SK-N-DZ (cell line): ENCODE measurements at regions not wholly inside any gene's neighbourhood (a gene's known extent, or its start where the extent isn't known, plus 50 kb on each side); places are given as distances from the start of the nearest gene placed in this dataset.
A peak's percentile ranks its signal among the peaks of the same experiment; 100 is the strongest.

Experiments used
- DNase-seq: peaks from one replicate; pipeline ENCODE4 v3.0.0-alpha.2; 2015; ENCODE audit warnings: low spot score

DNA sequence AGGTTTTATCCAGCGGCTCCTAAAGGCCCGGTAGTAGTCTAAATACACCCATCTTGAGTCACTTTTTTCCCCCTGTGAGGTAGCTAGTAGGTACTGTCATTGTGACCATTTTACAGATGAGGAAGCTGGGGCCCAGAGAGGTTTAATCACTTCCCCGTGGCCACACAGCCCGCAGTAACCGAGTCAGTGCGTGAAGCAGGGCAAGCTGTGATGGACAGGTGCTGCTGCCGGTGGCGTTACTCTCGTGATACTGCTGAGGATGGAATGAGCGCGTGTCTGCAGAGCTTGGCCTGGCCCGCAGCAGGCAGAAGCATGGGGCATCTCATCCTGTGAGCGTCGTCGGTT lies 226.3 kb upstream of the CIBAR2 start:
- no peak for DNase-seq

DNA sequence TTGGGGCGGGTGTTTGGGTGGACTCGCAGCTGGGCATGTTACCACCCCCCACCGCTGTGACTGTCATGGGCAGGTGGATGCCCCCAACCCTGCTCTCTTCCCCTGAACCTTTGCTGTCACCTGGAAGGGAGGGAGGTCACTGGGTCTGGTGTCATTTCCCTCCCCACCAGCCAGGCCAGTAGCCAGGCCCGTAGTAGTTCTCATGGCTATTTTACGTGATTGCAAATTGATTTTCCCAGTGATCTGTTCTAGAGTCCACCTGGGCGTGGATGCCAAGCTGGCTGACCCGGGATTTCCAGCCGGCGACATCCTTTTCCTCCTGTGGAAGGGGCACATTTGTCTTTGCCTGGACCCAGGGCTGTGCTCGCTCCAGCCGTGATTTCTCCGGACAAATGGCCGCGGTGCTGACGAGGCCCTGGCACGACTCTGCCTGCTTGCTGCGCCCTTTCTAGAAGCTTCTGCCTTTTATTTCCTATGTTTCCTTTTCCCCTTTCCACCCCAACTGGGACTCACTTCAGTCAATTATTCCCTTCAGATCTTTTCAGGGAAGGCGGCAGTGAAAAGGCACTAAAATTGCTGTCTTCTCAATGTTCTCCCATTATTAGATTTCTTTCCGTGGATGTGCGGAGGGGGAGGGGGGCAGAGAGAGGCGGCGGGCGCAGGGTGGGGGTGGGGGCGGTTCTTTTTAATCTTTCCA lies 226.9 kb upstream of the CIBAR2 start:
- DNase-seq, result no peak

DNA sequence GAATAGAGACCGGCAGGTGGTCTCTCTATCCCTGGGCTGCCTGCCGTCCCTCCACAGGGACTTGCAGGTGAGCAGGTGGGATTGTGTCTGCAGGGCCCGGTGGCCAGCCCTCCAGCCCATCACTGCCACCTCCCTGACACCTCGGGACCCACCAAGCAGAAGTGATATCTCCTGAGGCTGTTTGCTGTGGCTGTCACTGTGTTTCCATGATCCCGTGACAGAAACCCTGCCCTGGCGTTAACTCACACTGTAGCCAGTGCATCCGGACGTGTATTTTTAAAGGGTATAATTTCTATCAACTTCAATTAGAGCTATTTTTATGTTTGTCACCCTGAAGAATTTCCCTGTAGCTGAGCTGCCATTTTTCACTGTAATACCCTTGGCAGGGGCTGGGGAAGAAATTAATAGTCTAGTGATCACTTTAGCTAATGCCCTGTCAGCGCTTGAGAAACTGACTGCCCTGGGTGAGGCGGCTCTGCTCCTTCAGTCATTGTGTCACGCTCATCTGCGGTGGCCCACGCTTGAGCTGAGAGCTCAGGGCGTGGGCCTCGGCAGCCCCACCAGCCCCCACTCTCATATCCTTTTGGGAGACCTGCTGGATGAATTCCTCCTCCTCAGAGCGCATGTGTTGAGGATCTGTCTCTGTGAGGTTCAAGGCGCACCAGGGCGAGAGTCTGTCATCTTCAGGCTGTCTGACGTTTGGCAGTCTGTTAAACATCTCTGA lies 229.9 kb upstream of the CIBAR2 start:
- no peak for DNase-seq

DNA sequence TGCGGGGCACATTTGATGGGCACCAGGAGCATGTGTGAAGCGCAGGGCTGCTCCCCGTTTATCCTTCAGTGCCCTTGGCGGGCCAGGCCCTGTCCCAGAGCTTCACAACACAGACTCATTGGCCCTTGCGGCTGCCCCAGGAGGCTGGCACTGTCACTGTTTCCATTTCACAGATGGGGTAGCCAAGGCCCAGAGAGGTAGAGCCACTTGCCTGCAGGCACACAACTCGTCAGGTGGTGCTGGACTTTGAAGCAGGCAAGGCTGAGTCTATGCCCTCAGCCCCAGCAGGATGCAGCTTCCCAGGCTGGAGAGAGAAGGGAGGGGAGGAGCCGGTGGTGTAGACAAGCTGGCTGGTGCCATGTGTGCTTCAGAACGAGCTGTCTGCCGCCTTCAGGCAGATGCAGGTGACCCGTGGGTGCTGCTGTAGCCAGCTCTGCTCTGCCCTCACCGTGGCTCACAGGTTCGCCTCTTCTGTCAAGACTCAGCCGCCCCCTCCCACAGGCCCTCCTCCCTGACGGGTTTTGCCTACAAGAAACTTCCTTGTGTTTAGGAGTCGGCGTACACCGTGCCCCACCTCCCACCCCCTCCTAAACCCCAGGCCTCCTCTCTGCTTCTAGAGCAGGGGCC lies 232.3 kb upstream of the CIBAR2 start:
- no peak for DNase-seq

DNA sequence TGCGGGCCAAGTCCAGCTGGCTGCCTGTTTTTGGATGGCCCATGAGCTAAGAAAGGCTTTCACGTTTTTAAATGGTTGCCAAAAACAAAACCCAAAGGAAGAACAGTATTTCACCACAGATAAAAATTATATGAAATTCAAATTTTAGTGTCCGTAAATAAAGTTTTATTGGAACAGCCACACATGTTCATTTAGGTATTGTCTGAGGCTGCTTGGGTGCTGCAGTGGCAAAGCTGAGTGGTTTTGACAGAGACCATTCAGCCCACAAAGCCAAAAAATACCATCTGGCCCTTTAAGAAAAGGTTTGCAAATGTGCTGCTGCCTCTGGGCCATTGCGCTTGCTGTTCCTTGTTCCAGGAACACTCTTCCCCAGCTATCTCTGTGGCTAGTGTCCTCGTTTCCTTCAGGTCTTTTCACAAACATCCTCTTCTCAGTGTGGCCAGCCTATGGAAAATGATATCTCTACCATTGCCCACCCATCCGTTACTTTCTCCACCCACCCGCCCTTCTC lies 232.9 kb upstream of the CIBAR2 start:
- DNase-seq, result no peak

DNA sequence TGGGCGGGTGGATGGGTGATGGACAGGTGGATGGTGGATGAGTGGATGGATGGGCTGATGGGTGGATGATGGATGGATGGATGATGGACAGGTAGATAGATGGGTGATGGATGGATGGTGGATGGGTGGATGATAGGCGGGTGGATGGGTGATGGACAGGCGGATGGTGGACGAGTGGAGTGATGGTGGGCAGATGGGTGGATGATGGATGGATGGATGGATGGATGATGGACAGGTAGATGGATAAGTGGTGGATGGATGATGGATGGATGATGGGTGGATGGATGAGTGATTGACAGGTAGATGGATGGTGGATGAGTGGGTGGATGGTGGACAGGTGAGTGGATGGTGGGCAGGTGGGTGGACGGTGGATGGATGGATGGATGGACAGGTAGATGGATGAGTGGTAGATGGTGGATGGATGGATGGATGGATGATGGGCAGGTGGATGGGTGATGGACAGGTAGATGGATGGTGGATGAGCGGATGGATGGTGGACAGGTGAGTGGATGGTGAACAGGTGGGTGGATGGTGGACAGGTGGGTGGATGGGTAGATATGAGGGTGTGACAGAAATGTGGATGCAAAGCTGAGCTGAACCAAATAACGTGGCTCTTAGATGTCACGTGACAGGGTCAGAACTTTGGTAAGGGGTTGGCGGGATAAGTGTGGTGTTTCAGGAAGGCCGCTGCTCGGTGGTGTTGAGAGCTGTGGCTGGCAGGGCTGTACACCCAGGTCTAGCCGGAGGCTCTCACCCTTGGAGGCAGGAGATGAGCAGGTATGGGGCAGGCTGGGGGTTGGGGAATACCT lies 234.3 kb upstream of the CIBAR2 start:
- no peak for DNase-seq

DNA sequence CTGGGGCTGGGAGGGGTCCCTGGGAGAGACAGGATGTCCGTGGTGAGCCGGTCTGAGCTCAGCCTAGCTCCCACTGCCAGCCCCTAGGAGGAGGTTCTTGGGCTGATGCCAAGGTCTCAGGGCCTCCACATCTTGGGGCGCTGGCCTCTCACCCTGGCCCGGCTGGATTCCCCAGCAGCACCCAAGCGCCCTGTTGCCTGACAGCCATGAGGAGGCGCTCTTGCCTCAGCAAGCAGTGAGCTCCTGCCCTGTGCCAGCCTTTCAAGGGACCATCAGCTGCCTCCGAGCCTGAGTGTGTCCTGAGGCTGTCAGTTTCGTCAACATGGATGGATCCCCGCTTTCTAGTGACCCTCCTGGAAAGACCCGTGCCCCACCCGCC lies 234.9 kb upstream of the CIBAR2 start:
- DNase-seq, result no peak

DNA sequence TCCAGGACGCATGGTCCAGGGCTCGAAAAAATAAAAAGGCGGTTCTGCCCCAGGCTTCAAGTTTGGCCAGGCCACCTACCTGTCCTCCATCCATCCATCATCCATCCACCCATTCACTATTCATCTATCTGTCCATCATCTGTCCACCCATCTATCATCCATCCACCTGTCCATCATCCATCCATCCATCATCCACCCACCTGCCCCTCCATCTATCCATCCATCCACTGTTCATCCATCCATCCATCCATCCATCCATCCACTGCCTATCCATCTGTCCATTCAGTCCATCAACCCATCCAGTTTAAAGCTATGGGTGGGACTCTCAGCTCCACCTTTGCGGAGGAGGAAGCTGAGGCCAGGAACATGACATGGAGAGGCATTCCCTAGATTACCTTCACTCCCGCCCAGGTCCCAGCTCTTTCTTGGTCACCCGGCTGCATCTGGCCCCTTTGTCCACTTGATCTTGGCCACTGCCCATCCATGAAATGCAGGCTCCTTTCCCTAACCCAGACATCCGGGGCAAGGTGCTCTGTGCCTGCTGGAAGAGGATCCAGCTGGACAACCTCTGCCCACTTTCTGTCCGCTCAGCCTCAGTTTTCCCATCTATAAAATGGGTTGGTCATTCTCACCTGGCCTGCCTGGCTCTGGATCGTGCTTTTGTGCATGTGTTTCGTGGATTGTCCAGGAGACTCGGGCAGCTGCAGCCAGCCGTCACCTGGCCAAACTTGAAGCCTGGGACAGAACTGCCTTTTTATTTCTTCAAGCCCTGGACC lies 236.0 kb upstream of the CIBAR2 start:
- no peak for DNase-seq

DNA sequence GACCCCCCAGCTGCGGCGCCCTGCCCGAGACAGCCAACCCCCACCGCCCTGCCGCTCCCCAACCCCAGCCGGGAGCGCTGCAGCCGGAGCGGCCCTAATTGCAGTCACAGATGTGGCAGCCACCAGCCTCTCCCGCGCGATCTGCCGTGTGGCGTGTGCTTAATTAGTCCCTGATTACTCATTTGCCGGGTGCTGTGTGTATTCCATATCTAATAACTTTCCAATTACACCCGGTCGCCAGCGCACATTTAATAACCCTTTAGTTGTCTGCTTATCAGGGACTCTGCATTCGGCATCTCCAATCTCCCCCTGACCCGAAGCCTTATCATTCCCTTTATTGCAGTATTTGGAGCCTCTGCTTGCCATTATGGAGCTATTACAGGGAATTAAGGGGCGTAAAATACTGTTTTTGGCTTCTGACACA lies 236.7 kb upstream of the CIBAR2 start:
- DNase-seq, result no peak

DNA sequence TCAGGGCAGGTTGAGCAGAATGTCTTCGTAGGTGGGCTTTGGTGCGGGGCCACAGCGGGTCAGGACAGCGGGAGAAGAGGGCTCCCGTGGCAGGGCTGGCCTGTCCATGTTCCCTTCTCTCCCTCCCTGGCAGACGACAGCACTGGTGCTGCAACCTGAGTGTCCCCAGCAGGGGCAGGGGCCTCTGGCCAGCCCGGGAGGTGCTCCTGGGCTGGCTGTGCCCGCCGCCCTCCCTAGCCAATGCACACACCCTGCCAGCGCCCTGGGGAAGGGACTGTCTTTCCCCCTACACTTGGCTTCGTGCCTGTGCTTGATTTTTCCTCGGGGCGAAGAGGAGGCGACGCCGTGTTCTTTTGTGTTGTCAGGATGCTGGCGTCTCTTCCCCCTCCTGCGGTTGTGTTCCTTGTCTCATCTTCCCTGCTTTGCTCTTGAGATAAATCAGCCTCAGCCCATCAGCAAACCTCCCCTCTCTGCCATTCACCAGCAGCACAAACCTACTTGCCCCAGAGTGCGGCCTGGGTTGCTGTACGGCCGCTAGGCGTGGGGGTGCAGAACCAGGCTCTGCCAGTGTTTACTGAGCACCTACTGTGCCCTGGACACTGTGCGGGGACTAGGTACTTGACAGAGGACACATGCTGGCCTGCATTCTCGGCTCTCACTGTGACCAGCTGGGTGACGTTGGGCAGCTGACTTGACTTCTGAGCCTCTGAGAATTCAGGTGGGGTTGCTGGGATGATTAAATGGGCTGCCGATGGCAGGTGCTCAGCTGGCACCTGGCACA lies 237.3 kb upstream of the CIBAR2 start:
- no peak for DNase-seq

DNA sequence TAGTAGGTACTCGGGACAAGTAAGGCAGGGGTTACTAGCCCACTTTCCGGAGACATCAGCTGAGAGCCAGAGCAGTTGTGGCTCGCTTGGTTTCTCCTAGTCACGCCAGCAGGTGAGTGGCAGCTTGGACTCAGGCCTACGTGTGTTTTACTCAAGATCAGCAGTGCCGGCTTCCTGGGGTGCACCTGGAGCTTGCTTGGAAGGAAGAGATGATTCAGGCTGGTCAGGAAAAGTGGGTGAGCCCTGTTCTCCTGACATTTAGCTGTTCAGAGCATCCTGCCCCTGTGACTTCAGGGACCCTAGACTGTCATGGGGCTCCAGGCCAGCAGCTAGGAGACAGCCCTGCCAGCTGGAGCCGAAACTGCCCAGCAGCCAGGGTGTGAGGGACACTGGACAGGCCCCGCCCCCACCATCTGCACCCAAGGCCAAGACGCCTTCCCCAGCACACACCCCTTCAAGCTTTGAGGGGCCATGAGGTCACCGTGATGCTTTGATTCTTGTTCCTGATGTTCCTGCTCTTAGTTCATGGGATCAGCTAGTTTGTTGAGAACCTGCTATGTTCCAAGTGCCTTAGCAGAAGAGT lies 238.0 kb upstream of the CIBAR2 start:
- DNase-seq, result no peak

DNA sequence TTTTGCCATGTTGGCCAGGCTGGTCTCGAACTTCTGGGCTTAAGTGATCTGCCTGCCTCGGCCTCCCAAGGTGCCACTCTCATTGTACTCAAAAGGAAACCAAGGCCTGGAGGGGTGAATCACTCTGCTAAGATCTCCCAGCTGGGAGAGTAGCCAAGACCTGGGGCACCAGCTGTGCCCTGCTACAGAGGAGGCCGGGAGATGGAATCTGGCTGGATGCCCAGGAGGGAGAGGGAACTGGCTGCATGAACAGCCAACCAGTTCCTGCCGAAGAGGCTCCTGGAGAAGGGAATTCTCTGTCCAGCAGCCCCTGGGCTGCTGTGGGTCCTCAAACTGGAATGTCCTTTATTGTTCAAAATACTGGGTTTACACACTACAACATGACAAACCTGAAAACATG lies 238.7 kb upstream of the CIBAR2 start:
- DNase-seq, result no peak

DNA sequence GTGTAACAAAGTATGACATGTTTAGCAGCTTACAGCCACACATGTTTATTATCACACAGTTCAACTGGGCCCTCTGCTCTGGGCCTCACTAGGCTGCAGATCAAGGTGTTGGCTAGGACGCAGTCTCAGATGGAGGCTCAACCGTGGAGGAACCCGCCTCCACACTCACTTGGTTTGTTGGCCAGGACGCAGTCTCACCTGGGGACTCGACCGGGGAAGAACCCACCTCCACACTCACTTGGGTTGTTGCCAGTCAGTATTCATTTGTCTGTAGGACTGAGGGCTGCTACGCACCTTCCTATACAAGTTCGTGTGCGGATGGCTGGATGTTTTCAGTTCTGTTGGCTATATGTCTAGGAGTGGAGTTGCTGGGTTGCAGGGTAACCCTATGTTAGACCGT lies 240.7 kb upstream of the CIBAR2 start:
- DNase-seq, result no peak

DNA sequence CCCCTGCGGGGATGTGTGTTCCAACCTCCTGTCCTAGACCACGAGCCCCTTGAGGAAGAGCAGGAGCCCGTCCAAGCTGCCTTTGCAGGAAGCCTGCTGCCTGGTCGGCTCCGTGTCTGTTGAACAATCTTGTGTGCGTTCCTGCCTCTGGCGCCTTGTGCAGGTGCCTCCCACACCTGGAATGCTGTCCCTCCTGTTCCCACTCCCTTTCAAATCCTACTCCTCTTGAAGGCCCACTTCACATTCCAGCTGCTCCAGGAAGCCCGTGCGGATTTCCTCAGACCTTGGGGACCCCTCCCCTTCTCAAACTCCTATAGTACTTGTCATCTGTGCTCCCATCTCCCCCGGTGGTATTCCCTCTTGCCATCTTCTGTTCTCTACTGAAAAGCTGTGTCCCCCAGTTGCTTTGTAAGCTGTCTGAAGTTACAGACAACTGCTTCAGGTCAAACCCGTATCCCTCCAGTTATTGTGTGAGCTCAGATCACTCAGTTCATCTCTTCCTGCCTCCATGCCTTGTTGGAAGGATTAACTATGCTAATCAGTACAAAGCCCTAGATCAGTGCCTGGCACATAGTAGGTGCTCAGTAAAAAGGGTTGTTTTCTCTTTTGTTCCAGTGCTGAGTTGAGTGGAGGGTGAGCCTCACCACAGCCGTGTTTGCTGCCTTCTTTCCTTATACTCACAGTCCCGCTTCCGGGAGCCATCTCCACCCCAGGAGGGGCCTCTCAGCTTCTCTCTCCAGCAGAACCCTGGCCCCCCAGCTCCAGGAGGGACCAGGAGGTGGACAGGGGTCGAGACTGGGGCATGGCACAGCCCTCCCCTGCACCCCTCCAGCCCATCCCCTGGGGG lies 241.8 kb upstream of the CIBAR2 start:
- DNase-seq, result no peak

DNA sequence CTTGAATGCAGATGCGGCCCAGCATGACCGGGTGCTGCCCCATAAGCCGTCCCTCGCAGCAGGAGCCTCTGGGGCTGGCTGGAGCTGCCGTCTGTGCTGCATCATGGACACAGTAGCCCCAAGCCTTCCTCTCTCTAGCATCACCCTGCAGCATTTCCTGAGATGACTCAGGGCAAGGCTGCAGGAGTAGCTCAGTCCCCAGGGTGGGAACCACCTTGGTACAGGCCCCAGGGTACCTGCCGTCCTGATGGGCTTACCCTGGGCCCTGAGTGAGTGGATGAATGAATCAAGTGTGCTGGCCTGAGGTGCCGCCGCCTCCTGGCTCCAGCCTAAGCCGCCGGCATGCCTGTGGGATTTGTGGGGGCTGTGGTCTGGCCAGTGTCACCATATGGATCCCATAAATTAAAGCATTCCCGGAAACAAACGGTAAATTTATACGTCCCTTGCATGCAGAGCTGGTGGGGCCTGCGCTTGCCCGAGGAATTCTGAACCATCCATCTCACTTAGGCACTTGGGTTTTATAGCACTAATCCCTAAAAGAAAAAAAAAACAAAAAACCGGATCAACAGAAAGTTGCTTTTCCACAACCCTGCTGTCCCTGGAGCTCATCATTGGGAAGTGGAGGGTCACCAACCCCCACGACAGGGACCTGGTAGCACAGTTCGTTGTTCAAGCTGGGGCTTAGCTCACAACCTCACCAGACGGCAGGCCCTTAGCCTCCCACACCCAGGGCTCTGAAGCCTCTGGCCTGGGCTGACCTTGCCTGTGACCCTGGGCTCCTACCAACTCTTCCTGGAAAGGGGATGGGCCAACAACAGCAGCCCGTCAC lies 242.6 kb upstream of the CIBAR2 start:
- peak; percentile 87 for DNase-seq

DNA sequence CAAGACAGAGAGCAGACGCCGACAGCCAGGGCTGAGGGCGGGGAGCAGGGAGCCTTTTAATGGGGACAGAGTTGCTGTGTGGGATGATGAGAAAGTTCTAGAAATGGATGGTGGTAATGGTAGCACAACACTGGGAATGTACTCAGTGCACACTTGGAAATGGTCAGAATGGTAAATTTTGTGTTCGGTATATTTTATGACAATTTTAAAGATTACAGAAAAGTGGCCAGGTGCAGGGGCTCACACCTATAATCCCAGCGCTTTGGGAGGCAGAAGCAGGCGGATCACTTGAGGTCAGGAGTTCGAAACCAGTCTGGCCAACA lies 243.2 kb upstream of the CIBAR2 start:
- DNase-seq, result no peak

DNA sequence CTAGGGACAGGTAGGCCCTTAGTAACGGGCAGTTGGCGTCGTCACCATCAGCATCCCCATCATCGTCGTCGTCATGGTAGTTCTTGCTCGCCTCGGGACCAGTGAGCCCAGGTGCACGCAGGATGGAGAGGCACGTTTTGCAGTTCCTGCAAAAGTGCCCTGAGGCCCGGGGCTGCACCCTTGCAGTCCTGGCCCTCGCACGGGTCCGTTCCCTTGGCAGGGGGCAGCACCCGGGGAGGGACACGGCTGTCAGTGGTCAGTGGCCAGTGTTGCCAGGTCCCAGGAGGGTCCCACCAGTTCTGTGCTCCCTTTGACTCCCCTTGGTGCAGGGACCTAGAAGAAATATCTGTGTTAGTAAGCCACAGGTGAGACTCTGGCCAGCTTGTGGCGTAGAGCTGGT lies 243.9 kb upstream of the CIBAR2 start:
- no peak for DNase-seq

DNA sequence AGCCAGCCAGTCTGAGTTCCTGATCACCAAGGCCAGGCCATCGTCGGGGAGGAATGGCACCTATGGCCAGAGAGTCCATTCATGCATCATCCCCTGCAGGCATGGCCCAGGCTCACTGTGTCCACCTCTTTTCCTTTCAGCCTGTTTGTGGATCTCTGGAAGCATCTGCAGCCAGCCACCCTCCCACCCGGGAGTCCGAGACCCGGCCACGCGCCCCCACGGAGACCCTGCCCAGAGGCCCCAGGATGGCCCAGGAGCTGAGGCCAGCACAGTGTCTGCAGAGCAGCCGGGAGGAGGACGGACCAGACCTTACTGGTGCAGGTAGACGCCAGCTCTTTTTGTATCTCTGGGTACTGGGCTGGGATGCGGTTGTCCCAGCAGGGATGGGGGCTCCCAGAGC lies 245.1 kb upstream of the CIBAR2 start:
- DNase-seq, result no peak
